ENCODE measurements at regions not wholly inside any gene's neighbourhood (a gene's known extent, or its start where the extent isn't known, plus 50 kb on each side); places are given as distances from the start of the nearest gene placed in this dataset.

DNA sequence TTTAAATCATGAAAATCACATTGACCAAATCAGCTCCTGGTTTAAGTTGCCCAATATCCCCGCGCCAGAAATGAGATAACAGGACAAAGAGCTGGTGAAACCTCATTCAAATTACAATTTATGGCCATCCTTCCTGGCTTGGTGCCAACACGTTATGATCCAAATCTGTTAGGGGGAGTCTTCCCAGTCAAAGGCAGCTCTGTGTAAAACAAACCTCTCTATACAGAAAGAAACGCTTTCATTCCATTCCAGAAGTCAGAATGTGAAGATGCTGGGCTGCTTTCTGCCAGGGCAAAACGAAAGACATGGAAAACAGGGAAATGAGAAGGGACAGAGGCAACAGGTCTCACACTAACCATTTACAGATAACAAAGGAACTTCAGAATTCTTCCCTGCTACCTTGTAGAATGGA is 53.5 kb upstream of the TIAM1 start:
- H4K20me1 ChIP-seq (ENCODE audit: control insufficient read depth, insufficient read depth): no peaks in the 10 kb centered on the region
- WGBS (ENCODE audit: insufficient coverage, insufficient replicate concordance, low lambda C conversion rate, missing lambda C conversion rate): 31% methylated on average over 5 of the region's 5 CpGs
- FAIRE-seq (no peak), ATAC-seq (no peak), DNase-seq (ENCODE audit: low read depth, low spot score) (no peak)
- POLR2A ChIA-PET: interaction anchor here (0.7 kb wide), 1 partner anchor 105 kb away, joined by 4 read pairs; no protein-coding TSS in a partner anchor
- H3K4me2 ChIP-seq (ENCODE audit: control insufficient read depth, insufficient read depth): no peak overlapping the region
- no peaks in the 10 kb centered on the region for H3K9me3 ChIP-seq (replicated peaks; ENCODE audit: control insufficient read depth, insufficient read depth, low read length)
- H3K36me3 ChIP-seq (ENCODE audit: control insufficient read depth in 2 of 2, insufficient read depth in 2 of 2, low read length in 1 of 2): no peaks in the 10 kb centered on the region
- no TSS peak for BruUV-seq (replicated peaks)
- H3K79me2 ChIP-seq (ENCODE audit: control insufficient read depth, insufficient read depth, low read length): no peaks in the 10 kb centered on the region
- SMC1A ChIA-PET (ENCODE audit: uncharacterized antibody, unreplicated experiment): interaction anchor here (0.8 to 1.3 kb wide), 5 partner anchors 14 to 183 kb away, joined by 3 to 5 read pairs (median 3); no protein-coding TSS in a partner anchor
- no peak overlapping the region for H3K4me3 ChIP-seq
- intact Hi-C loops (cut with micrococcal nuclease; ENCODE audit: unreplicated experiment): no loop called here
- H3K9ac ChIP-seq (ENCODE audit: control insufficient read depth, insufficient read depth, low read length): no peak overlapping the region
- no peaks in the 10 kb centered on the region for H3K4me1 ChIP-seq (ENCODE audit: control insufficient read depth, insufficient read depth, low read length)
- in situ Hi-C loops (cut with MboI): no loop called here
- no peak overlapping the region for H3K27ac ChIP-seq (ENCODE audit: control insufficient read depth, insufficient read depth)
- CTCF ChIA-PET: no interaction called here
- no peak overlapping the region for H2AFZ ChIP-seq (ENCODE audit: control insufficient read depth, low read depth, low read length)
- RAD21 ChIA-PET (ENCODE audit: unreplicated experiment): interaction anchor here (1.4 kb wide), 1 partner anchor 183 kb away, joined by 3 read pairs; no protein-coding TSS in a partner anchor
- H3K27me3 ChIP-seq (replicated peaks in 1 of 2; ENCODE audit: control insufficient read depth in 2 of 2, insufficient read depth in 2 of 2, low read length in 1 of 2): no peaks in the 10 kb centered on the region
- TF ChIP-seq JUND (IDR thresholded peaks at IDR 0.05; ENCODE audit: low read depth, low read length) (no peak), SREBF1 (IDR thresholded peaks at IDR 0.05; ENCODE audit: low read length) (no peak), FOS (IDR thresholded peaks at IDR 0.05; ENCODE audit: borderline replicate concordance, extremely low read depth, insufficient read length) (no peak), USF1 (IDR thresholded peaks at IDR 0.05; ENCODE audit: borderline replicate concordance, extremely low read length, insufficient read depth, low read depth, low read length) (no peak), ZNF592 (IDR thresholded peaks at IDR 0.05) (no peak), ZBTB4 (CRISPR knock-in tag; IDR thresholded peaks at IDR 0.05) (no peak), ZNF274 (IDR thresholded peaks at IDR 0.05; ENCODE audit: insufficient read depth, insufficient read length) (no peak), KDM1A (IDR thresholded peaks at IDR 0.05; ENCODE audit: borderline replicate concordance) (no peak)
- TF ChIP-seq, protein P1, sequence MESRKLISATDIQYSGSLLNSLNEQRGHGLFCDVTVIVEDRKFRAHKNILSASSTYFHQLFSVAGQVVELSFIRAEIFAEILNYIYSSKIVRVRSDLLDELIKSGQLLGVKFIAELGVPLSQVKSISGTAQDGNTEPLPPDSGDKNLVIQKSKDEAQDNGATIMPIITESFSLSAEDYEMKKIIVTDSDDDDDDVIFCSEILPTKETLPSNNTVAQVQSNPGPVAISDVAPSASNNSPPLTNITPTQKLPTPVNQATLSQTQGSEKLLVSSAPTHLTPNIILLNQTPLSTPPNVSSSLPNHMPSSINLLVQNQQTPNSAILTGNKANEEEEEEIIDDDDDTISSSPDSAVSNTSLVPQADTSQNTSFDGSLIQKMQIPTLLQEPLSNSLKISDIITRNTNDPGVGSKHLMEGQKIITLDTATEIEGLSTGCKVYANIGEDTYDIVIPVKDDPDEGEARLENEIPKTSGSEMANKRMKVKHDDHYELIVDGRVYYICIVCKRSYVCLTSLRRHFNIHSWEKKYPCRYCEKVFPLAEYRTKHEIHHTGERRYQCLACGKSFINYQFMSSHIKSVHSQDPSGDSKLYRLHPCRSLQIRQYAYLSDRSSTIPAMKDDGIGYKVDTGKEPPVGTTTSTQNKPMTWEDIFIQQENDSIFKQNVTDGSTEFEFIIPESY (IDR thresholded peaks at IDR 0.05): no peak
- TF ChIP-seq, protein P2, sequence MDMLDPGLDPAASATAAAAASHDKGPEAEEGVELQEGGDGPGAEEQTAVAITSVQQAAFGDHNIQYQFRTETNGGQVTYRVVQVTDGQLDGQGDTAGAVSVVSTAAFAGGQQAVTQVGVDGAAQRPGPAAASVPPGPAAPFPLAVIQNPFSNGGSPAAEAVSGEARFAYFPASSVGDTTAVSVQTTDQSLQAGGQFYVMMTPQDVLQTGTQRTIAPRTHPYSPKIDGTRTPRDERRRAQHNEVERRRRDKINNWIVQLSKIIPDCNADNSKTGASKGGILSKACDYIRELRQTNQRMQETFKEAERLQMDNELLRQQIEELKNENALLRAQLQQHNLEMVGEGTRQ (IDR thresholded peaks at IDR 0.05; ENCODE audit: borderline replicate concordance, low read depth, low read length): no peak
- TF ChIP-seq, protein P3, sequence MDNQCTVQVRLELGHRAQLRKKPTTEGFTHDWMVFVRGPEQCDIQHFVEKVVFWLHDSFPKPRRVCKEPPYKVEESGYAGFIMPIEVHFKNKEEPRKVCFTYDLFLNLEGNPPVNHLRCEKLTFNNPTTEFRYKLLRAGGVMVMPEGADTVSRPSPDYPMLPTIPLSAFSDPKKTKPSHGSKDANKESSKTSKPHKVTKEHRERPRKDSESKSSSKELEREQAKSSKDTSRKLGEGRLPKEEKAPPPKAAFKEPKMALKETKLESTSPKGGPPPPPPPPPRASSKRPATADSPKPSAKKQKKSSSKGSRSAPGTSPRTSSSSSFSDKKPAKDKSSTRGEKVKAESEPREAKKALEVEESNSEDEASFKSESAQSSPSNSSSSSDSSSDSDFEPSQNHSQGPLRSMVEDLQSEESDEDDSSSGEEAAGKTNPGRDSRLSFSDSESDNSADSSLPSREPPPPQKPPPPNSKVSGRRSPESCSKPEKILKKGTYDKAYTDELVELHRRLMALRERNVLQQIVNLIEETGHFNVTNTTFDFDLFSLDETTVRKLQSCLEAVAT (IDR thresholded peaks at IDR 0.05): no peak
